ENCODE measurements at regions not wholly inside any gene's neighbourhood (a gene's known extent, or its start where the extent isn't known, plus 50 kb on each side); places are given as distances from the start of the nearest gene placed in this dataset.

GRCh38 chr2:67616749-67617148, 219.6 kb downstream of the ETAA1 start:
- no peaks in the 10 kb centered on the region for H3K36me3 ChIP-seq (ENCODE audit: control insufficient read depth in 1 of 2, insufficient read depth in 2 of 2, low read length in 2 of 2)
- no peak overlapping the region for H3K4me2 ChIP-seq (ENCODE audit: low read length)
- ChIA-PET CTCF (no interaction called here), POLR2A (no interaction called here), RAD21 (ENCODE audit: low non-redundant PET in 1 of 2, low total read pairs in 2 of 2, uncharacterized antibody in 2 of 2, unreplicated experiment in 2 of 2) (no interaction called here)
- H3K27me3 ChIP-seq (ENCODE audit: insufficient read depth, low read length) = no peaks in the 10 kb centered on the region
- no TSS peak for BruUV-seq (replicated peaks)
- no peak overlapping the region for H3K4me3 ChIP-seq (replicated peaks in 1 of 2; ENCODE audit: low read depth in 1 of 2, low read length in 2 of 2)
- ATAC-seq (no peak), DNase-seq (ENCODE audit: low read depth, low spot score) (no peak)
- H3K9me2 ChIP-seq (ENCODE audit: insufficient read depth) = no peaks in the 10 kb centered on the region
- intact Hi-C loops (cut with micrococcal nuclease) = no loop called here
- no peak overlapping the region for H2AFZ ChIP-seq (ENCODE audit: low read depth, low read length, poor library complexity, severe bottlenecking)
- no peak overlapping the region for H3K9ac ChIP-seq (ENCODE audit: low read length)
- TF ChIP-seq FOSL1 (IDR thresholded peaks at IDR 0.05; ENCODE audit: low read depth) = no peak
- no peak for TF ChIP-seq EGR1 (IDR thresholded peaks at IDR 0.05; ENCODE audit: low read depth)
- TF ChIP-seq EZH2 (IDR thresholded peaks at IDR 0.05) = no peak
- no peak for TF ChIP-seq RAD21 (IDR thresholded peaks at IDR 0.05; ENCODE audit: low read depth)
- TF ChIP-seq TCF7L2 (IDR thresholded peaks at IDR 0.05; ENCODE audit: borderline replicate concordance, extremely low read depth, insufficient read depth, insufficient read length) = no peak
- TF ChIP-seq YY1 (IDR thresholded peaks at IDR 0.05; ENCODE audit: extremely low read depth, insufficient replicate concordance, low read depth, low read length) = no peak
- no peak for TF ChIP-seq CBX3 (IDR thresholded peaks at IDR 0.05; ENCODE audit: low read depth)
- TF ChIP-seq ZBTB33 (IDR thresholded peaks at IDR 0.05; ENCODE audit: extremely low read depth, insufficient replicate concordance, low read length) = no peak
- TF ChIP-seq MAX (IDR thresholded peaks at IDR 0.05) = no peak
- TF ChIP-seq ELF1 (IDR thresholded peaks at IDR 0.05; ENCODE audit: borderline replicate concordance, low read depth) = no peak
- no peak for TF ChIP-seq POLR2A (IDR thresholded peaks at IDR 0.05; ENCODE audit: borderline replicate concordance, extremely low read depth, insufficient read depth, insufficient read length)
- no peak for TF ChIP-seq CTCF (IDR thresholded peaks at IDR 0.05 in 2 of 3, conservative IDR thresholded peaks at IDR 0.05 in 1 of 3; ENCODE audit: borderline replicate concordance in 1 of 3, insufficient read depth in 1 of 3, low read depth in 2 of 3, low read length in 2 of 3)
- TF ChIP-seq SRF (IDR thresholded peaks at IDR 0.05; ENCODE audit: low read depth) = no peak
- no peak for TF ChIP-seq SIN3A (IDR thresholded peaks at IDR 0.05; ENCODE audit: low read depth)
- no peak for TF ChIP-seq ZFX (IDR thresholded peaks at IDR 0.05)
- H3K9me3 ChIP-seq (ENCODE audit: control insufficient read depth in 1 of 2, insufficient read depth in 1 of 2, low read depth in 1 of 2, low read length in 2 of 2) = no peaks in the 10 kb centered on the region
- H4K20me1 ChIP-seq (ENCODE audit: insufficient read depth) = no peaks in the 10 kb centered on the region
- no peaks in the 10 kb centered on the region for H3K79me2 ChIP-seq (ENCODE audit: insufficient read depth, low read length)
- no peaks in the 10 kb centered on the region for H3K4me1 ChIP-seq (ENCODE audit: control insufficient read depth in 1 of 2, insufficient read depth in 2 of 2, low read length in 2 of 2)
- no peak overlapping the region for H3K27ac ChIP-seq (ENCODE audit: low read depth, low read length)

All from HCT116 (cell line).